Colonic mucosa (tissue), 4 donors: ENCODE measurements at regions not wholly inside any gene's neighbourhood (a gene's known extent, or its start where the extent isn't known, plus 50 kb on each side); places are given as distances from the start of the nearest gene placed in this dataset.

ENCODE experiments used
- DNase-seq: peaks from one replicate; pipeline ENCODE4 v3.0.0-alpha.2; 2020
- H3K27ac ChIP-seq: fragments of 200-600 bp; one replicate; pipeline ENCODE4 v1.8.0; 2021
- H3K27me3 ChIP-seq: fragments of 200-600 bp; one replicate; pipeline ENCODE4 v1.8.0; 2021
- H3K36me3 ChIP-seq: fragments of 200-600 bp; one replicate; pipeline ENCODE4 v1.8.0; 2021
- H3K4me1 ChIP-seq: fragments of 200-600 bp; one replicate; pipeline ENCODE4 v1.8.0; 2021; ENCODE audit warnings: mild to moderate bottlenecking
- H3K4me3 ChIP-seq: fragments of 200-600 bp; one replicate; pipeline ENCODE4 v1.8.0; 2021
- H3K9ac ChIP-seq, 2 donors: one replicate each; pipeline ENCODE4 v1.7.0; 2013; ENCODE audit warnings: control low read depth in 2 of 2, low read depth in 2 of 2, low read length in 2 of 2
- H3K9me3 ChIP-seq: fragments of 200-600 bp; one replicate; pipeline ENCODE4 v1.8.0; 2021
- intact Hi-C: fragments of 100-400 bp; cut with DNase I; formaldehyde crosslinking; loops from one replicate; pipeline ENCODE4 v1.14.1; 2022
- TF ChIP-seq, protein P1 (sequence below): fragments of 200-600 bp; IDR thresholded peaks from one replicate; pipeline ENCODE4 v1.8.0; 2022; ENCODE audit warnings: antibody characterized with exemption, mild to moderate bottlenecking
- donor health status: healthy.
- donor health status: DM: no; HTN: no; CAD: no.
- donor health status: DM: no; HTN: no; CAD: no.

DNA sequence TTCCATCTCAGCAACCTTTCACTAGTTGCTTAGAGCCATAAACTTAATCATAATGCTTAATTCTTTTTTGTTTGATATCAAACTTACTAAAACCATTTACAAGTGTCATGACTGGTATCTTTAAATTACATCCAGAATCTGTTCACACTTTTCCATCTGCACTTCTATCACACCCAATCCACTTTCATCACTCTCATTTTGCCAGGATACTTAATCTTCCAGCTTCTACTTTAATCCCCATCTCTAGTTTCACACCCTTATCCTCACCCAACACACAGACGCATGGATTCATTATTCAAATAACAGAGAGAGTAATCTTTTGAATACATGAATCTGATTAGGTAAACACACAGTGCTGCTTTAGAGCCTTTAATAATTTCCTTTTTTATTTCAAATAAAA lies 828.4 kb downstream of the HACE1 start:
- DNase-seq: no peak
- H3K27me3 ChIP-seq: no peaks in the 10 kb centered on the region
- no peaks in the 10 kb centered on the region for H3K4me1 ChIP-seq
- no peak overlapping the region for H3K9ac ChIP-seq
- H3K9me3 ChIP-seq: no peaks in the 10 kb centered on the region
- H3K4me3 ChIP-seq: no peak overlapping the region
- H3K36me3 ChIP-seq: no peaks in the 10 kb centered on the region
- no peak overlapping the region for H3K27ac ChIP-seq
- intact Hi-C loops: no loop called here
- TF ChIP-seq, protein P1, sequence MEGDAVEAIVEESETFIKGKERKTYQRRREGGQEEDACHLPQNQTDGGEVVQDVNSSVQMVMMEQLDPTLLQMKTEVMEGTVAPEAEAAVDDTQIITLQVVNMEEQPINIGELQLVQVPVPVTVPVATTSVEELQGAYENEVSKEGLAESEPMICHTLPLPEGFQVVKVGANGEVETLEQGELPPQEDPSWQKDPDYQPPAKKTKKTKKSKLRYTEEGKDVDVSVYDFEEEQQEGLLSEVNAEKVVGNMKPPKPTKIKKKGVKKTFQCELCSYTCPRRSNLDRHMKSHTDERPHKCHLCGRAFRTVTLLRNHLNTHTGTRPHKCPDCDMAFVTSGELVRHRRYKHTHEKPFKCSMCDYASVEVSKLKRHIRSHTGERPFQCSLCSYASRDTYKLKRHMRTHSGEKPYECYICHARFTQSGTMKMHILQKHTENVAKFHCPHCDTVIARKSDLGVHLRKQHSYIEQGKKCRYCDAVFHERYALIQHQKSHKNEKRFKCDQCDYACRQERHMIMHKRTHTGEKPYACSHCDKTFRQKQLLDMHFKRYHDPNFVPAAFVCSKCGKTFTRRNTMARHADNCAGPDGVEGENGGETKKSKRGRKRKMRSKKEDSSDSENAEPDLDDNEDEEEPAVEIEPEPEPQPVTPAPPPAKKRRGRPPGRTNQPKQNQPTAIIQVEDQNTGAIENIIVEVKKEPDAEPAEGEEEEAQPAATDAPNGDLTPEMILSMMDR: no peak

DNA sequence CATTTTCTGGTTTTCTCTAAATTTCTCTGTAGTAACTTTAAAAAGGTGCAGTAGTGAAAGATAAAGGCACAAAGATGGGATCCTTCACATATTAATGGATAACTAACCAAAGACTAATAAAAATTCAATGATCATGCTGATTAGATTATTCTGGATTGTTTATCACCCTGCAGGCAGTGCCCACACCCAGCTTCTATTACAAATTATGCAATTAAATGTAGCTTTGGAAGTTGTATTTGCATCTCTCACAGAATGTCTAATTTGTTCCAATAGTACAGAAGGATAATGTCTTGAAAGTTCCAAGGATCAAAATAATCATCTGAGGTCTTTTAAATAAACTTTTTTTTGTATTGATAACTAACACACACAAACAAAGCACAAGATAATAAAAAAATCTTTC lies 837.6 kb downstream of the HACE1 start:
- H3K4me3 ChIP-seq: no peak overlapping the region
- no peaks in the 10 kb centered on the region for H3K4me1 ChIP-seq
- TF ChIP-seq, protein P1: no peak
- no peaks in the 10 kb centered on the region for H3K27me3 ChIP-seq
- H3K9ac ChIP-seq: no peak overlapping the region
- no peak overlapping the region for H3K27ac ChIP-seq
- H3K36me3 ChIP-seq: no peaks in the 10 kb centered on the region
- intact Hi-C loops: no loop called here
- no peaks in the 10 kb centered on the region for H3K9me3 ChIP-seq
- DNase-seq: no peak

DNA sequence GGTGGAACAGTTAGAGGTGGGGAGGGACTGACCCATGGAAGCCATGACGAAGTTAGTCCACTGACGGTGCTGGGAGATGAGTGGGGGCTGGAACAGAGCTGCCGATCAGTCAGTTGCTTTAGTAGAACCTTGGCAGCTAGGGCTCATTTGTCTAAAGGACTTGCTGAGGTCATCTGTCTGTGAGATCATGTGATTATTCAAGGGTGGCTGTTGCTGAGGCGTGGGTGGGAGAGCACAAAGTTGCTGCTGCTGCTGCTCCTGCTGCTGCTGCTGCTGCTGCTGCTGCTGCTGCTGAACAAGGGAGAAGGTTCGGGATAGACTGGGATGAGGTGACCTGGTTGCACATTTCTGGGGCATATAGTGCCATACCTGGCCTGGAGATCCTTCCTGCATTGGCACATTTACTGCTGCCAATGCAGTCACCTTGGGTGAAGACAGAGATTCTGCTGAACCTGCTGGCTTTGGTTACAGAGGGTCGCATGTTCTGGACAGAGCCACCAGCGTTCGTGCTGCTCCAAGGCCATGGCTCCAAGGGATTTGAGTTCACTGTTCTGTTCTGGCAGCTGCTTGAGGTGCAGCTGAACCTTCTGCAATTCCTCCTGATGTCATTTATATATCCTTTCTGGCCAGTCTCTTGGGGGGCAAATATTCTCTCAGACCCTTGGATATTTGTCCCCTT lies 840.5 kb downstream of the HACE1 start:
- Histone ChIP-seq H3K4me1 (no peaks in the 10 kb centered on the region), H3K9me3 (no peaks in the 10 kb centered on the region), H3K9ac (no peak overlapping the region), H3K4me3 (no peak overlapping the region), H3K27ac (no peak overlapping the region), H3K36me3 (no peaks in the 10 kb centered on the region), H3K27me3 (no peaks in the 10 kb centered on the region)
- TF ChIP-seq, protein P1: no peak
- no peak for DNase-seq
- intact Hi-C loops: no loop called here

DNA sequence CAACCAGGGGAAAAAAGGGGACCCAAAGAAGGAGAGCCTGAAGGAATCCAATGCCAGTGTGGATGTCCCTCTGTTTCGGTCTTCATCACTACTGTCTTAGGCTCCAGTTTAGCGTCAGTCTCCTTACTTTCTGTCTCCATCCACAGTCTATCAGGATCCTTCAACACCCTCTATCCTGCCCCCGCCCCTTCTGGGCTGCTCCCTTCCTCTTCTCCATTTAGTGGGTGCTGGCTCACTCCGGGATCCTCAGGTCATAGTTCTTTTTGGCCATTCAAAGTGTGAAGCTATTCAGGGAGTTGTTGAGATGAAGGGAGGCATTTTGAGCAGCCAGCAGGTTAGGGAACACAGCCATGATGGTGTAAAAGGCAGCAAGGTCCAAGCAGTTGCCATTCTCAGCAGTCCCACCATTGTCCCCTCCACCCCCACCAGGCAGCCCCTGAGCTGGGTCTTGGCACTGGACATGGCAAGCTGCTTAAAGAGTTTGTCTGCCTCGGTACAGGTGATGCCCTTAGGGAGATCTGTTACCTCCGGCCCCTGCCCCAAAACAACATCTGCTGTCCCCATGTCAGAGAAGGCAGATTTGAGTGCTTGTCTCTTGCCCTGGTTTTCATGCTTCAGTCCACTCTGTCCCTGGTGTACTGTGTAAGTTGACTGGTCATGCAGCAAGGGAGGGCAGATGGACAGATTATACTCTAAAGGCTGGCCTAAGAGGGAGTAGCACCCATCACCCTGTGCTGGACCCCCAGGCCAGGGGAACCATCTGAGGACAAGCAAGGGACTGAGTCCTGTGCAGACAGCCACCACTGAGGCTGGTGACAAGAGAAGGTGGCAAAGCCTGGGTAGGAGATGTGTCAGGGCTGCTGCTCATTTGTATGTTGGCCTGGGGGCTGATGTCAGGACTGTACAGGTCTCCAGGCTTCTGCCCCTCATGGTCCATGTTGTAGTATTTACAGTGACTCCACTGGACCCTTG lies 842.0 kb downstream of the HACE1 start:
- Histone ChIP-seq H3K36me3 (no peaks in the 10 kb centered on the region), H3K27ac (no peak overlapping the region), H3K4me3 (no peak overlapping the region), H3K9ac (no peak overlapping the region), H3K27me3 (no peaks in the 10 kb centered on the region), H3K4me1 (no peaks in the 10 kb centered on the region), H3K9me3 (no peaks in the 10 kb centered on the region)
- DNase-seq: no peak
- TF ChIP-seq, protein P1: no peak
- intact Hi-C loops: no loop called here

DNA sequence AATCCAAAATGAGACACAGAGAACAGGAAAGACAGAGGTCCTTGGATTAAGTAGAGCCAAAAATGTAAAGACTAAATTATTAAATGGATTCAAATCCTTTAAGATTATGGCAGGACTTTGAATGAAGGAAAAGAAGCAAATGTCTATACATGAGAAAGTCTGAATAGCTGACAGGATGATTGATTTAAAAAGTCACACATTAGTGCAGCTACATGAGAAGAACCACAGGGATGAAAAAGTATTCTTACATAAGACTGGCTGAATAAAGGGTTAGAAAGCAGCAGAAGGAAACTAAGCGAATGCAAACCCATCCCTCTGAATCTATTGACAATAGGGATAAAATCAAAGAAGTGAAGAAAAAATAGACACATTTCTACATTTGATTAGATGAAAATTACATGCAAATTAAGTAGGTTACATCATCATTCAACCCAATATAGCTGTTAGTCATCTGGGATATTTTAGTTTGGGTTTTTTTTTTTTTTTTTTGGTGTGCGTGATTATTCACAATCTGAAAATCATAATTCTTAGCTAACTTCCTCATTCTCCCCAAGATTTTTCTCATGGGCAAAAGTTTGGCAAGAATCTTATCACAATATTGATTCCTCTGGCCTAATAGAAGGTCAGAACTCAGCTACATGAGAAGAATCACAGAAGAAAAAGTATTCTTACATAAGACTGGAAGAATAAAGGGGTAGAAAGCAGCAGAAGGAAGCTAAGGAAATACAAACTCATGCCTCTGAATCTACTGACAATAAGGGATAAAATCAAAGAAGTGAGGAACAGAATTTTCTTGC lies 845.4 kb downstream of the HACE1 start:
- intact Hi-C loops: no loop called here
- no peak for DNase-seq
- Histone ChIP-seq H3K9me3 (no peaks in the 10 kb centered on the region), H3K4me1 (no peaks in the 10 kb centered on the region), H3K9ac (no peak overlapping the region), H3K27ac (no peak overlapping the region), H3K27me3 (no peaks in the 10 kb centered on the region), H3K36me3 (no peaks in the 10 kb centered on the region), H3K4me3 (no peak overlapping the region)
- TF ChIP-seq, protein P1: no peak
